ENCODE measurements at regions not wholly inside any gene's neighbourhood (a gene's known extent, or its start where the extent isn't known, plus 50 kb on each side); places are given as distances from the start of the nearest gene placed in this dataset.

GRCh38 chr4:103918214-103918613, 198.4 kb upstream of the TACR3 start:
- TF ChIP-seq CTCF (IDR thresholded peaks at IDR 0.05) (no peak), POLR2A (IDR thresholded peaks at IDR 0.05) (no peak)
